CD14-positive monocyte (primary cell): ENCODE measurements at regions not wholly inside any gene's neighbourhood (a gene's known extent, or its start where the extent isn't known, plus 50 kb on each side); places are given as distances from the start of the nearest gene placed in this dataset.

Experiments
- DNase-seq, 3 donors: peaks; one replicate each; pipeline ENCODE4 v3.0.0-alpha.2; 2011 to 2022
- H2AFZ ChIP-seq: 2 replicates; pipeline ENCODE4 v1.6.0; 2012; ENCODE audit warnings: mild to moderate bottlenecking, low read depth, low read length, inconsistent platforms; ENCODE audit not compliant: insufficient read depth, poor library complexity, severe bottlenecking
- H3K27ac ChIP-seq, 2 donors: 1 replicate in 1 of 2; 2 replicates in 1 of 2; pipeline ENCODE4 v1.5.1; 2012 to 2013; ENCODE audit warnings: low read length in 2 of 2, control low read depth in 1 of 2, inconsistent platforms in 1 of 2, low read depth in 1 of 2, mild to moderate bottlenecking in 1 of 2
- H3K27me3 ChIP-seq, 2 donors: one replicate each; pipeline versions ENCODE4 v1.6.0 to v1.6.1; 2011 to 2013; ENCODE audit warnings: low read length in 2 of 2; ENCODE audit not compliant: control insufficient read depth in 2 of 2, insufficient read depth in 2 of 2
- H3K36me3 ChIP-seq, 2 donors: replicated peaks in 1 of 2; 1 replicate in 1 of 2; 2 replicates in 1 of 2; pipeline versions ENCODE4 v1.5.1 to v1.6.1; 2012 to 2013; ENCODE audit warnings: low read length in 2 of 2, control low read depth in 1 of 2, inconsistent platforms in 1 of 2, mild to moderate bottlenecking in 1 of 2; ENCODE audit not compliant: insufficient read depth in 2 of 2, control insufficient read depth in 1 of 2
- H3K4me1 ChIP-seq, 2 donors: 1 replicate in 1 of 2; 2 replicates in 1 of 2; pipeline versions ENCODE4 v1.5.1 to v1.6.1; 2012 to 2013; ENCODE audit warnings: low read length in 2 of 2, control low read depth in 1 of 2, inconsistent platforms in 1 of 2, mild to moderate bottlenecking in 1 of 2, moderate library complexity in 1 of 2; ENCODE audit not compliant: insufficient read depth in 2 of 2, control insufficient read depth in 1 of 2
- H3K4me2 ChIP-seq: replicated peaks from 2 replicates; pipeline ENCODE3; 2012; ENCODE audit warnings: low read length, moderate library complexity, mild to moderate bottlenecking; ENCODE audit not compliant: poor library complexity, severe bottlenecking; ENCODE audit errors: extremely low read depth
- H3K4me3 ChIP-seq, 3 experiments: fragments of 200-600 bp in 1 of 3; sonication (generic) in 1 of 3; replicated peaks in 1 of 3; 1 replicate in 2 of 3; 2 replicates in 1 of 3; pipeline ENCODE4 v1.5.1; 2011 to 2013; ENCODE audit warnings: low read length in 3 of 3, mild to moderate bottlenecking in 3 of 3, control low read depth in 2 of 3, low read depth in 2 of 3, inconsistent platforms in 1 of 3, moderate library complexity in 1 of 3
- H3K79me2 ChIP-seq: 2 replicates; pipeline ENCODE4 v1.6.0; 2012; ENCODE audit warnings: mild to moderate bottlenecking, control low read depth, inconsistent platforms, low read length, moderate library complexity; ENCODE audit not compliant: insufficient read depth
- H3K9ac ChIP-seq: 2 replicates; pipeline ENCODE4 v1.6.0; 2017; ENCODE audit warnings: low read length, mild to moderate bottlenecking; ENCODE audit not compliant: insufficient read depth, poor library complexity, severe bottlenecking
- H3K9me3 ChIP-seq, 2 donors: replicated peaks in 1 of 2; 1 replicate in 1 of 2; 2 replicates in 1 of 2; pipeline versions ENCODE4 v1.5.1 to v1.6.1; 2012 to 2013; ENCODE audit warnings: low read length in 2 of 2, control low read depth in 1 of 2; ENCODE audit not compliant: control insufficient read depth in 1 of 2, insufficient read depth in 1 of 2
- H4K20me1 ChIP-seq: 2 replicates; pipeline ENCODE4 v1.6.0; 2012; ENCODE audit warnings: mild to moderate bottlenecking, low read length, control low read depth, moderate library complexity; ENCODE audit not compliant: insufficient read depth
- H3K27ac Mint-ChIP-seq, 7 donors: one replicate each; pipeline ENCODE4 v1.8.0; 2020; ENCODE audit warnings: mild to moderate bottlenecking in 7 of 7, mixed read lengths in 7 of 7, moderate library complexity in 6 of 7, inconsistent platforms in 2 of 7
- H3K27me3 Mint-ChIP-seq, 3 donors: one replicate each; pipeline ENCODE4 v1.8.0; 2021 to 2022; ENCODE audit warnings: low read depth in 3 of 3, mild to moderate bottlenecking in 3 of 3, mixed read lengths in 3 of 3, moderate library complexity in 3 of 3, inconsistent platforms in 1 of 3
- H3K36me3 Mint-ChIP-seq, 2 donors: one replicate each; pipeline ENCODE4 v1.8.0; 2020; ENCODE audit warnings: mixed read lengths in 2 of 2, inconsistent platforms in 1 of 2, mild to moderate bottlenecking in 1 of 2
- H3K4me1 Mint-ChIP-seq: one replicate; pipeline ENCODE4 v1.8.0; 2020; ENCODE audit warnings: mild to moderate bottlenecking, mixed read lengths
- H3K4me3 Mint-ChIP-seq, 2 donors: one replicate each; pipeline ENCODE4 v1.8.0; 2020; ENCODE audit warnings: mild to moderate bottlenecking in 2 of 2, mixed read lengths in 2 of 2, moderate library complexity in 1 of 2
- H3K9me3 Mint-ChIP-seq, 7 donors: one replicate each; pipeline ENCODE4 v1.8.0; 2020 to 2022; ENCODE audit warnings: mixed read lengths in 7 of 7, mild to moderate bottlenecking in 6 of 7, moderate library complexity in 6 of 7, inconsistent platforms in 2 of 7
- WGBS: methylation state at CpG from one replicate; pipeline ENCODE4 v1.1.5; 2013; ENCODE audit warnings: missing lambda C conversion rate; ENCODE audit not compliant: insufficient coverage; 5-methylcytosine and 5-hydroxymethylcytosine counted together
- intact Hi-C, 2 donors: fragments of 100-400 bp; cut with micrococcal nuclease; formaldehyde crosslinking; loops; one replicate each; pipeline versions ENCODE4 v1.15.0 to v1.15.1; 2023
- TF ChIP-seq, protein P1 (sequence below): fragments of 200-600 bp; IDR thresholded peaks from one replicate; pipeline ENCODE4 v1.8.0; 2022; ENCODE audit warnings: antibody characterized with exemption, mild to moderate bottlenecking

DNA sequence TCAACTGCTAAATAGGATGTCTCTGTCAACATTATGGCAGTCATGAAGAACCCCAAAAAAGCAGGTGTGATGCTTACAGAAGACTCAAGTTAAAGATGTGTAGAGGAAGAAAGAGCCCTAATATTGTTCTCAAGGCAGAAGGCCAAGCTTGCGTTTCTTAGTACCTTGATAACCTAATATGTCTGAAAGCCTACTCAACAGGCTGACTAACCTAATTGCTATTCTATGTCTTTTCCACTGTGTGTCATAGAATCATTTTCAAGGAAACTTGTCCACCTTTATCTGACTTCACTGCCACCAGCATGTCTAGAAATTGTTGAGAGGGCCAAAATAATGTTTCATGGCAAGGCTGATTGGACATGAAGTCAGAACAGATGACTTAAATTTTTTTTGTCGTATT, 373.2 kb downstream of the BTG1 start:
- intact Hi-C loops = no loop called here
- Histone ChIP-seq H3K27me3 (no peaks in the 10 kb centered on the region), H3K27ac (no peak overlapping the region), H3K4me2 (no peak overlapping the region), H3K4me3 (no peak overlapping the region), H4K20me1 (no peaks in the 10 kb centered on the region), H3K36me3 (no peaks in the 10 kb centered on the region), H3K79me2 (no peaks in the 10 kb centered on the region), H2AFZ (no peak overlapping the region), H3K9me3 (no peaks in the 10 kb centered on the region), H3K9ac (no peak overlapping the region), H3K4me1 (no peaks in the 10 kb centered on the region)
- no peak overlapping the region for H3K4me3 Mint-ChIP-seq
- no CpG with 5 or more reads among the region's 2 CpGs for WGBS
- peaks cover 1 to 6% (median 2%) of the 10 kb centered on the region in 7 donors for H3K9me3 Mint-ChIP-seq
- H3K27ac Mint-ChIP-seq = no peak overlapping the region
- DNase-seq = no peak
- peaks cover 0 to 6% (median 2%) of the 10 kb centered on the region in 3 donors for H3K27me3 Mint-ChIP-seq
- no peaks in the 10 kb centered on the region for H3K4me1 Mint-ChIP-seq
- TF ChIP-seq, protein P1, sequence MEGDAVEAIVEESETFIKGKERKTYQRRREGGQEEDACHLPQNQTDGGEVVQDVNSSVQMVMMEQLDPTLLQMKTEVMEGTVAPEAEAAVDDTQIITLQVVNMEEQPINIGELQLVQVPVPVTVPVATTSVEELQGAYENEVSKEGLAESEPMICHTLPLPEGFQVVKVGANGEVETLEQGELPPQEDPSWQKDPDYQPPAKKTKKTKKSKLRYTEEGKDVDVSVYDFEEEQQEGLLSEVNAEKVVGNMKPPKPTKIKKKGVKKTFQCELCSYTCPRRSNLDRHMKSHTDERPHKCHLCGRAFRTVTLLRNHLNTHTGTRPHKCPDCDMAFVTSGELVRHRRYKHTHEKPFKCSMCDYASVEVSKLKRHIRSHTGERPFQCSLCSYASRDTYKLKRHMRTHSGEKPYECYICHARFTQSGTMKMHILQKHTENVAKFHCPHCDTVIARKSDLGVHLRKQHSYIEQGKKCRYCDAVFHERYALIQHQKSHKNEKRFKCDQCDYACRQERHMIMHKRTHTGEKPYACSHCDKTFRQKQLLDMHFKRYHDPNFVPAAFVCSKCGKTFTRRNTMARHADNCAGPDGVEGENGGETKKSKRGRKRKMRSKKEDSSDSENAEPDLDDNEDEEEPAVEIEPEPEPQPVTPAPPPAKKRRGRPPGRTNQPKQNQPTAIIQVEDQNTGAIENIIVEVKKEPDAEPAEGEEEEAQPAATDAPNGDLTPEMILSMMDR = no peak
- H3K36me3 Mint-ChIP-seq = no peaks in the 10 kb centered on the region

DNA sequence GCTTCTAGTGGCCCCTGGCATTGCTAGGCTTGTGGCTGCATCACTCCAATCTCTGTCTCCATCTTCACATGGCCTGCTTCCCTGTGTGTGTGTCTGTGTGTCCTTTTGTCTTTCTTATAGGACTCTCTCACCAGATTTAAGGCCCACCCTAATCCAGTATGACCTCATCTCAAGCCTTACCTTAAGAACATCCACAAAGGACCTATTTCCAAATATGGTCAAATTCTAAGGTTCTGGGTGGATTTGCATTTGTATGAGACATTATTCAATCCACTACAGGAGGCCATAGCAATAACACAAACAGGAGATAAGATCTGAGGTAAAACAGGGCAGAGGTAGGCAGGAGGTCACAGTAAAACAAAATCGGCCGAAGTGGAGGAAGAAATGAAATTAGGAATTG, 375.9 kb downstream of the BTG1 start:
- TF ChIP-seq, protein P1 = no peak

More for the DNA sequence above, 375.9 kb downstream of the BTG1 start:
- Mint-ChIP-seq H3K9me3 (peaks cover 0 to 3% (median 2%) of the 10 kb centered on the region in 7 donors), H3K27ac (no peak overlapping the region), H3K27me3 (peaks cover 0 to 2% (median 0%) of the 10 kb centered on the region in 3 donors), H3K4me1 (no peaks in the 10 kb centered on the region), H3K36me3 (no peaks in the 10 kb centered on the region), H3K4me3 (no peak overlapping the region)
- no peak overlapping the region for H3K4me2 ChIP-seq
- no peaks in the 10 kb centered on the region for H4K20me1 ChIP-seq
- no peaks in the 10 kb centered on the region for H3K4me1 ChIP-seq
- intact Hi-C loops = no loop called here
- no peaks in the 10 kb centered on the region for H3K27me3 ChIP-seq
- no peak for DNase-seq
- H3K27ac ChIP-seq = no peak overlapping the region
- H3K9ac ChIP-seq = no peak overlapping the region
- H3K4me3 ChIP-seq = no peak overlapping the region
- no peaks in the 10 kb centered on the region for H3K36me3 ChIP-seq
- no peaks in the 10 kb centered on the region for H3K9me3 ChIP-seq
- 96% methylated on average over 2 of the region's 2 CpGs for WGBS
- no peak overlapping the region for H2AFZ ChIP-seq
- H3K79me2 ChIP-seq = no peaks in the 10 kb centered on the region
